AG04450 (cell line): ENCODE measurements at regions not wholly inside any gene's neighbourhood (a gene's known extent, or its start where the extent isn't known, plus 50 kb on each side); places are given as distances from the start of the nearest gene placed in this dataset.
"Not testable (repeated sequence)": the region's sequence is repeated elsewhere in the genome, so short reads cannot be mapped to it uniquely, and the experiment has no call there.

Source experiments
- CTCF ChIA-PET: fragments of 300-600, 350-600 bp; formaldehyde crosslinking; extraction: SDS; loops from one replicate; lab custom pipeline; 2022; ENCODE audit warnings: antibody characterized with exemption, inconsistent platforms; lab: Charles Lee
- POLR2A ChIA-PET: fragments of 350-600 bp; formaldehyde crosslinking; extraction: SDS; loops from one replicate; lab custom pipeline; 2021; ENCODE audit warnings: antibody characterized with exemption, inconsistent platforms; lab: Yijun Ruan, JAX
- DNase-seq: peaks from one replicate; pipeline ENCODE4 v3.0.0-alpha.2; 2011; ENCODE audit warnings: low read depth, low spot score
- H3K27ac ChIP-seq: one replicate; pipeline ENCODE4 v1.5.1; 2012; ENCODE audit warnings: low read depth, low read length, control low read depth
- H3K27me3 ChIP-seq: one replicate; pipeline ENCODE4 v1.6.0; 2012; ENCODE audit warnings: low read length; ENCODE audit not compliant: control insufficient read depth, insufficient read depth
- H3K4me3 ChIP-seq: 2 replicates; pipeline ENCODE4 v1.5.1; 2011; ENCODE audit warnings: mild to moderate bottlenecking, low read depth, low read length, control low read depth
- H3K9me3 ChIP-seq: 2 replicates; pipeline ENCODE4 v1.5.1; 2012; ENCODE audit warnings: low read length; ENCODE audit not compliant: control insufficient read depth, insufficient read depth
- TF ChIP-seq, protein P1 (sequence below): IDR thresholded peaks from 2 replicates; pipeline ENCODE4 v1.5.1; 2011; ENCODE audit warnings: low read depth, low read length, control low read depth, inconsistent platforms

DNA sequence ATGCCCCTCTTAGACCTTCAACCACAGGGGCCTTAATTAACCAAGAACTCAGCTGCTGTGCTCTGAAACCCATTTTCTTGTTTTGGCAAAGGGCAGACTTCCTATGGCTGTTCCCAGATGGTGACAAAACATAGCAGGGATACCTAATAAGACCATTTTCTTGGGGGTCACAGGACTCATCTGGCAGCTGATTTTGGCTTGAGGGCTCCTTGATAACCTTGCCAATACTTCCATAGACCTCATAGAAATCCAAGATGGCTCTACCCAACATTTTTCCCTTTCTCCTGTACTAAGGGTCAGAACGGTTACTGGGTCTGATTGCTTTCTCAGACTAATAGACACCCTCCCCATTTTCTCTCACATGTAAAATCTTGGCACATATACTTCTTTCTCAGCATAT, 757.7 kb upstream of the SEMA6A start:
- H3K27ac ChIP-seq: no peak overlapping the region
- POLR2A ChIA-PET: no interaction called here
- CTCF ChIA-PET: no interaction called here
- TF ChIP-seq, protein P1, sequence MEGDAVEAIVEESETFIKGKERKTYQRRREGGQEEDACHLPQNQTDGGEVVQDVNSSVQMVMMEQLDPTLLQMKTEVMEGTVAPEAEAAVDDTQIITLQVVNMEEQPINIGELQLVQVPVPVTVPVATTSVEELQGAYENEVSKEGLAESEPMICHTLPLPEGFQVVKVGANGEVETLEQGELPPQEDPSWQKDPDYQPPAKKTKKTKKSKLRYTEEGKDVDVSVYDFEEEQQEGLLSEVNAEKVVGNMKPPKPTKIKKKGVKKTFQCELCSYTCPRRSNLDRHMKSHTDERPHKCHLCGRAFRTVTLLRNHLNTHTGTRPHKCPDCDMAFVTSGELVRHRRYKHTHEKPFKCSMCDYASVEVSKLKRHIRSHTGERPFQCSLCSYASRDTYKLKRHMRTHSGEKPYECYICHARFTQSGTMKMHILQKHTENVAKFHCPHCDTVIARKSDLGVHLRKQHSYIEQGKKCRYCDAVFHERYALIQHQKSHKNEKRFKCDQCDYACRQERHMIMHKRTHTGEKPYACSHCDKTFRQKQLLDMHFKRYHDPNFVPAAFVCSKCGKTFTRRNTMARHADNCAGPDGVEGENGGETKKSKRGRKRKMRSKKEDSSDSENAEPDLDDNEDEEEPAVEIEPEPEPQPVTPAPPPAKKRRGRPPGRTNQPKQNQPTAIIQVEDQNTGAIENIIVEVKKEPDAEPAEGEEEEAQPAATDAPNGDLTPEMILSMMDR: no peak
- no peaks in the 10 kb centered on the region for H3K27me3 ChIP-seq
- no peak overlapping the region for H3K4me3 ChIP-seq
- H3K9me3 ChIP-seq: peaks cover 2% of the 10 kb centered on the region; the same call in 1 of the 2 replicates
- no peak for DNase-seq

DNA sequence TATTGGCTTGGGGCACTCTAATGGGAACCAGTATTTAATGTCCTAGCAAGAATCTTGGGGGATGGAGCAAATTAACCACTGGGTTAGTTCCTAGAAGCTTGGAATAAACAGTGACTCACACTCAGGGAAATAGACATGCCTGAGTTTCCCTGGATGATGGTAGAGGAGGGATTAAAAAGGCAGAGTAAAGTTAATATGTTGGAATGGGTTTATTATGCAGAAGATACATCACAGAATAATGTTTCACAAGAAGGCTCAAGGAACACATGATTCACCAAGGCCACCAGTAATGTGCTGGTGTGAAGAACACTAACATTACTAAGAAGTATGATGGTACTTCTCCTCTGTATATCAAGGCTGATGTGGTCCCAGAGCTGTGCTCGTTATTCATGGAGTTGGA, 752.9 kb upstream of the SEMA6A start:
- no peak for DNase-seq
- POLR2A ChIA-PET: no interaction called here
- CTCF ChIA-PET: no interaction called here

DNA sequence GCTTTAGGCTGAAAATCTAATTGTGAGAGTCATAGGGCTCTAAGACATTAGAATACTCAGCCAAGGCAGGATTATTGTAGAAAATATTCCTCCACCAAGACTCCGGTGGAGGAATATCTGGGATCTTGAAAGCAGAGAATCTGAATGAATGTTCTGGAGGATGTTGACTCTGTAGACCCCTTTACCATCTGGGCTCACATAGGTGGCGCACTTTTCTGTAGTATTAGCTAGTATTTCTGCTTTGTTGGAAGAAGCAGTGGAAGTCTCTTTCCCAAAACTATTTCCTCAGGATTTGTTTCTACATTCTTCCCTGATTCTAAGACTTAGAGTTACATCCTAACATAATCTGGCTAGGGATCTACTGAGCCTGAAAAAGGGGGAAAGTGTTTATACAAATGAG, 752.4 kb upstream of the SEMA6A start:
- POLR2A ChIA-PET: no interaction called here
- Histone ChIP-seq H3K4me3 (no peak overlapping the region), H3K27ac (no peak overlapping the region), H3K27me3 (no peaks in the 10 kb centered on the region), H3K9me3 (peaks cover 2% of the 10 kb centered on the region; the same call in 1 of the 2 replicates)
- no peak for DNase-seq
- TF ChIP-seq, protein P1: no peak
- CTCF ChIA-PET: no interaction called here

More for the DNA sequence above, 752.9 kb upstream of the SEMA6A start:
- TF ChIP-seq, protein P1: no peak
- Histone ChIP-seq H3K27me3 (no peaks in the 10 kb centered on the region), H3K27ac (no peak overlapping the region), H3K9me3 (peaks cover 2% of the 10 kb centered on the region; the same call in 1 of the 2 replicates), H3K4me3 (no peak overlapping the region)

DNA sequence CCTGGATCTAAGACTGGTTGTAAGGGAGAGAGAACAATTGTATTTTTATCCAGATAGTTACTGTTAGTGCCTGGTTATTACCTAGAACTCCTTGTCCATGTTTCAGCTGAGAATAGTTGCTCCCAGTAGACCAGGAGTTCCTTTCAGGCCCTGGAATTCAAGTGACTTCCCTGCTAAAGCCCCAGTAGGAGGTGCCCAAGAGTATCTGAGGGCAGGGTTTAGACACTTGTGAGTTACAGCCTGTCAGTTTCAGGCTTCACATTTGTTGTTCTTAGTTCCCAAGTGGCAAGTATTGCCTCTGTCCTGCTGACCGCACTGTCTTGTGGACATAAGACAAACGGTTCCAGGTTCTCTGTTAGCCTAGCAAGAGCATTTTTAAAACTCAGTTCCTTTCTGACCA, 743.9 kb upstream of the SEMA6A start:
- DNase-seq: no peak
- CTCF ChIA-PET: no interaction called here
- POLR2A ChIA-PET: no interaction called here
- TF ChIP-seq, protein P1: no peak
- no peak overlapping the region for H3K4me3 ChIP-seq
- H3K27me3 ChIP-seq: no peaks in the 10 kb centered on the region
- H3K27ac ChIP-seq: no peak overlapping the region
- H3K9me3 ChIP-seq: no peaks in the 10 kb centered on the region

DNA sequence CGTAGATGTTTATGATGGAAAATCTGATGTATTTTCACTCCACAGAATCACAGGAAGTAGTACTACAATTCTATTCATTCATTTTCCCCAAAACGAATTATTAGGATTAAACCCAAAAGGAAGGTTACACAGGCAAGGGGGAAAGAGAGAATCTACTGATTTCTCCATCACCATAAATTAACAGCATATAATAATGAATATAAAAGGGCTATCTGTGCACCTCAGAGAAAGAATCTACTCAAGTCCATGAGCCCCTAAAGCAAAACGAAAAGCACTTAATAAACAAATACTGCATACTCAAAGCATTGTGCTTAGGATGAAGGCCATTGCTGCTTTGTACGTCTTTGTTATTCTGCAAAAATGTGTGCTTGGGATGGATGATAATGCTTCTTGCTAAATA, 740.5 kb upstream of the SEMA6A start:
- TF ChIP-seq, protein P1: no peak
- DNase-seq: no peak
- Histone ChIP-seq H3K4me3 (no peak overlapping the region), H3K27ac (no peak overlapping the region), H3K27me3 (no peaks in the 10 kb centered on the region), H3K9me3 (no peaks in the 10 kb centered on the region)
- ChIA-PET POLR2A (no interaction called here), CTCF (no interaction called here)

DNA sequence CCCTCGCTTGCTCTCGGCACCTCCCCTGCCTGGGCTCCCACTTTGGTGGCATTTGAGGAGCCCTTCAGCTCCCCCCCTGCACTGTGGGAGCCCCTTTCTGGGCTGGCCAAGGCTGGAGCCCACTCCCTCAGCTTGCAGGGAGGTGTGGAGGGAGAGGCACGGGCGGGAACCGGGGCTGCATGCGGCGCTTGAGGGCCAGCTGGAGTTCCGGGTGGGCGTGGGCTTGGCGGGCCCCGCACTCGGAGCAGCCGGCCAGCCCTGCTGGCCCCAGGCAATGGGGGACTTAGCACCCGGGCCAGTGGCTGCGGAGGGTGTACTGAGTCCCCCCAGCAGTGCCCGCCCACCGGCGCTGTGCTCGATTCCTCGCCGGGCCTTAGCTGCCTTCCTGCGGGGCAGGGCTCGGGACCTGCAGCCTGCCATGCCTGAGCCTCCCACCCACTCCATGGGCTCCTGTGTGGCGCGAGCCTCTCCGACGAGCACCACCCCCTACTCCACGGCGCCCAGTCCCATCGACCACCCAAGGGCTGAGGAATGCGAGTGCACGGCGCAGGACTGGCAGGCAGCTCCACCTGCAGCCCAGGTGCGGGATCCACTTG, 730.0 kb upstream of the SEMA6A start:
- H3K27ac ChIP-seq, H3K4me3 ChIP-seq, CTCF ChIA-PET, H3K9me3 ChIP-seq, DNase-seq, H3K27me3 ChIP-seq, POLR2A ChIA-PET: not testable (repeated sequence)
